ENCODE measurements at regions not wholly inside any gene's neighbourhood (a gene's known extent, or its start where the extent isn't known, plus 50 kb on each side); places are given as distances from the start of the nearest gene placed in this dataset.

DNA sequence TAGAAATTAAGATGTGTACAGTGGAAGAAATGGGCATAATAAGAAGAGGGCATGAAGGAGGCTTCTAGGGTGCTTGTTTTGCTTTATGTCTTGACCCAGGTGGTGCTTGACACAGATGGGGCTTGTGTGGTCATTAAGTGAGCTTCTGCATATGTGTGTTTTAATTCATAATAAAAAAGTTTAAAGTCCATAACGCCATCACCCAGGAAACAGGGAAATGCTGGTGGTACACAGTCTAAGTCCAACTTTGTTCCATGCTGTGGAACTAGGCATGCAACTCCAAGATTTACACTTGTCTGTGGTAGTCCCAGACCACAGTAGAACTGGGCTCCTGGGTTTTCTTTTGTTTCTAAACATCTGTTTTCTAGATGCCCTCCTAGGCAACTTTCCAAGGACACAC is 511.9 kb downstream of the MID1IP1 start:
- TF ChIP-seq, protein P1, sequence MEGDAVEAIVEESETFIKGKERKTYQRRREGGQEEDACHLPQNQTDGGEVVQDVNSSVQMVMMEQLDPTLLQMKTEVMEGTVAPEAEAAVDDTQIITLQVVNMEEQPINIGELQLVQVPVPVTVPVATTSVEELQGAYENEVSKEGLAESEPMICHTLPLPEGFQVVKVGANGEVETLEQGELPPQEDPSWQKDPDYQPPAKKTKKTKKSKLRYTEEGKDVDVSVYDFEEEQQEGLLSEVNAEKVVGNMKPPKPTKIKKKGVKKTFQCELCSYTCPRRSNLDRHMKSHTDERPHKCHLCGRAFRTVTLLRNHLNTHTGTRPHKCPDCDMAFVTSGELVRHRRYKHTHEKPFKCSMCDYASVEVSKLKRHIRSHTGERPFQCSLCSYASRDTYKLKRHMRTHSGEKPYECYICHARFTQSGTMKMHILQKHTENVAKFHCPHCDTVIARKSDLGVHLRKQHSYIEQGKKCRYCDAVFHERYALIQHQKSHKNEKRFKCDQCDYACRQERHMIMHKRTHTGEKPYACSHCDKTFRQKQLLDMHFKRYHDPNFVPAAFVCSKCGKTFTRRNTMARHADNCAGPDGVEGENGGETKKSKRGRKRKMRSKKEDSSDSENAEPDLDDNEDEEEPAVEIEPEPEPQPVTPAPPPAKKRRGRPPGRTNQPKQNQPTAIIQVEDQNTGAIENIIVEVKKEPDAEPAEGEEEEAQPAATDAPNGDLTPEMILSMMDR (optimal IDR thresholded peaks at IDR 0.05 in 1 of 3, IDR thresholded peaks at IDR 0.05 in 1 of 3, conservative IDR thresholded peaks at IDR 0.05 in 1 of 3; ENCODE audit: extremely low read depth in 1 of 3, insufficient read depth in 2 of 3, low read length in 3 of 3): no peak
- TF ChIP-seq EZH2 (IDR thresholded peaks at IDR 0.05; ENCODE audit: low read length): no peak
- no peak overlapping the region for H2AFZ ChIP-seq (ENCODE audit: control insufficient read depth, low read length)
- no peaks in the 10 kb centered on the region for H3K4me1 ChIP-seq (ENCODE audit: control insufficient read depth, extremely low read depth, insufficient read depth, low read length)
- H3K4me2 ChIP-seq (ENCODE audit: control insufficient read depth, extremely low read depth, insufficient read depth, low read depth, low read length): no peak overlapping the region
- no peaks in the 10 kb centered on the region for H4K20me1 ChIP-seq (ENCODE audit: control insufficient read depth, extremely low read depth, insufficient read depth, low read length)
- H3K9me3 ChIP-seq (ENCODE audit: control insufficient read depth, low read depth, low read length): no peaks in the 10 kb centered on the region
- no peaks in the 10 kb centered on the region for H3K79me2 ChIP-seq (ENCODE audit: control insufficient read depth, insufficient read depth, low read length)
- no peak overlapping the region for H3K9ac ChIP-seq (ENCODE audit: control insufficient read depth, extremely low read depth, insufficient read depth, low read length)
- no peaks in the 10 kb centered on the region for H3K27me3 ChIP-seq (ENCODE audit: control insufficient read depth, extremely low read depth, insufficient read depth, low read length)
- H3K9me1 ChIP-seq (ENCODE audit: control insufficient read depth, extremely low read depth, insufficient read depth, low read length): no peaks in the 10 kb centered on the region
- H3K4me3 ChIP-seq (ENCODE audit: control insufficient read depth in 2 of 3, extremely low read depth in 1 of 3, insufficient read depth in 2 of 3, low read depth in 1 of 3, low read length in 3 of 3): no peak overlapping the region
- H3K36me3 ChIP-seq (ENCODE audit: control insufficient read depth in 2 of 2, extremely low read depth in 1 of 2, insufficient read depth in 2 of 2, low read length in 2 of 2): no peaks in the 10 kb centered on the region
- no peak overlapping the region for H3K27ac ChIP-seq (ENCODE audit: control insufficient read depth, insufficient read depth, low read length)
- dilution Hi-C loops (cut with MboI; ENCODE audit: extremely low pct_ligation_motif_present, low sequenced_read_pairs): no loop called here
- DNase-seq (ENCODE audit: low read depth, low spot score) (no peak), FAIRE-seq (no peak)

DNA sequence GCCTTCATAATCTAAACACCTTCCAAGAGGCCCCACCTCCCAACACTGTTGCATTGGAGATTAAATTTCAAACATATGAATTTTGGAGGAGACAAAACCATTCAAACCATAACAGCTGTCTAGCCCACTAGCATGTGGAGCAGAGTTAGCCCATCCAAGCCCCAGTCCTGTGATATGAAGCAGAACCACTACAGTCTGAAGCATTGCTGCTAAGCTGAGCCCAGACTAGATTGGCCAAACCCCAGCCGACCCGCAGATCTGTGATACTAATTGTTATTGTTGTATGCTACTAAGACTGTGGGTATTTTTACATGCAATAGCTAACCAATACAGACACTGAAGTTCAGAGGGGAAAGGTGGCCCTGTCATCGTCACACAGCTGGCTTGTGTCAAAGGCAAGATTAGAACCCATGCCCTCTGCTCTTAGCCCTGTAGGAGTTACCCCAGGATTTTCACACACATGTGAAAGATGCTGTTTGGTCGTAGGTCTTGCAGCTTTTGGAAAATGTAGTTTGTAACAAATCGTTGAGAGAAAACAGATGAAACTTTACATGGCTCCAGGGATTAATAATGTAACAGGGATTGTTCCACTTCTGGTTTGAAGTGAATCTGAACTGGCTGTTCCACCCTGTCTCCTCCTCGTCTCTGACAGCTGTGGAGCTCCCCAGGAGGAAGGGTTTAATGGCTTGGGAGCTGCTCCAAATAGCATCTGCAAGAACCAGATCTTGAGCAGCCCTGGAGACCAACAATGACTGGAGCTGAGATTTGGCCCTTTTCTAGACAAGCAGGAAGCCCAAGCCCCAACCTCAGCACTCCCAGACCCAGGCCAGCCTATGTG is 517.5 kb downstream of the MID1IP1 start:
- no peak for DNase-seq (ENCODE audit: low read depth, low spot score)
- Histone ChIP-seq H4K20me1 (ENCODE audit: control insufficient read depth, extremely low read depth, insufficient read depth, low read length) (no peaks in the 10 kb centered on the region), H3K9me1 (ENCODE audit: control insufficient read depth, extremely low read depth, insufficient read depth, low read length) (no peaks in the 10 kb centered on the region), H3K27ac (ENCODE audit: control insufficient read depth, insufficient read depth, low read length) (no peak overlapping the region), H3K79me2 (ENCODE audit: control insufficient read depth, insufficient read depth, low read length) (no peaks in the 10 kb centered on the region), H3K4me2 (ENCODE audit: control insufficient read depth, extremely low read depth, insufficient read depth, low read depth, low read length) (no peak overlapping the region), H3K27me3 (ENCODE audit: control insufficient read depth, extremely low read depth, insufficient read depth, low read length) (no peaks in the 10 kb centered on the region), H3K9me3 (ENCODE audit: control insufficient read depth, low read depth, low read length) (no peaks in the 10 kb centered on the region), H3K4me3 (ENCODE audit: control insufficient read depth in 2 of 3, extremely low read depth in 1 of 3, insufficient read depth in 2 of 3, low read depth in 1 of 3, low read length in 3 of 3) (no peak overlapping the region), H3K36me3 (ENCODE audit: control insufficient read depth in 2 of 2, extremely low read depth in 1 of 2, insufficient read depth in 2 of 2, low read length in 2 of 2) (no peaks in the 10 kb centered on the region), H3K4me1 (ENCODE audit: control insufficient read depth, extremely low read depth, insufficient read depth, low read length) (no peaks in the 10 kb centered on the region), H3K9ac (ENCODE audit: control insufficient read depth, extremely low read depth, insufficient read depth, low read length) (no peak overlapping the region), H2AFZ (ENCODE audit: control insufficient read depth, low read length) (no peak overlapping the region)
- dilution Hi-C loops (cut with MboI; ENCODE audit: extremely low pct_ligation_motif_present, low sequenced_read_pairs): no loop called here
- FAIRE-seq: no peak
- no peak for TF ChIP-seq EZH2 (IDR thresholded peaks at IDR 0.05; ENCODE audit: low read length)
- TF ChIP-seq, protein P1 (optimal IDR thresholded peaks at IDR 0.05 in 1 of 3, IDR thresholded peaks at IDR 0.05 in 1 of 3, conservative IDR thresholded peaks at IDR 0.05 in 1 of 3; ENCODE audit: extremely low read depth in 1 of 3, insufficient read depth in 2 of 3, low read length in 3 of 3): no peak

Data from keratinocyte (primary cell).